ENCODE measurements at regions not wholly inside any gene's neighbourhood (a gene's known extent, or its start where the extent isn't known, plus 50 kb on each side); places are given as distances from the start of the nearest gene placed in this dataset.

- Mint-ChIP-seq H3K4me3 (ENCODE audit: unreplicated experiment) (no peak overlapping the region), H3K4me1 (ENCODE audit: unreplicated experiment) (peaks cover 23% of the 10 kb centered on the region), H3K9me3 (ENCODE audit: unreplicated experiment) (peaks cover 15% of the 10 kb centered on the region), H3K27ac (ENCODE audit: unreplicated experiment) (no peak overlapping the region), H3K36me3 (ENCODE audit: unreplicated experiment) (peaks cover 7% of the 10 kb centered on the region), H3K27me3 (ENCODE audit: unreplicated experiment) (no peaks in the 10 kb centered on the region)
- no peak for DNase-seq (ENCODE audit: extremely low spot score, unreplicated experiment)
- no peak for TF ChIP-seq CTCF (IDR thresholded peaks at IDR 0.05)
Observed at GRCh38 chr11:109867784-109868183, 225.4 kb upstream of the ZC3H12C start.

GRCh38 chr11:109869536-109869935 is 223.7 kb upstream of the ZC3H12C start:
- TF ChIP-seq CTCF (IDR thresholded peaks at IDR 0.05): no peak

GRCh38 chr11:109870297-109870696 is 222.9 kb upstream of the ZC3H12C start:
- H3K9me3 Mint-ChIP-seq (ENCODE audit: unreplicated experiment): peaks cover 17% of the 10 kb centered on the region
- no peak overlapping the region for H3K27ac Mint-ChIP-seq (ENCODE audit: unreplicated experiment)
- peaks cover 9% of the 10 kb centered on the region for H3K36me3 Mint-ChIP-seq (ENCODE audit: unreplicated experiment)
- TF ChIP-seq CTCF (IDR thresholded peaks at IDR 0.05): no peak
- no peaks in the 10 kb centered on the region for H3K27me3 Mint-ChIP-seq (ENCODE audit: unreplicated experiment)
- H3K4me1 Mint-ChIP-seq (ENCODE audit: unreplicated experiment): no peaks in the 10 kb centered on the region
- no peak overlapping the region for H3K4me3 Mint-ChIP-seq (ENCODE audit: unreplicated experiment)
- DNase-seq (ENCODE audit: extremely low spot score, unreplicated experiment): no peak

More at GRCh38 chr11:109869536-109869935, 223.7 kb upstream of the ZC3H12C start:
- H3K9me3 Mint-ChIP-seq (ENCODE audit: unreplicated experiment): peaks cover 17% of the 10 kb centered on the region
- H3K4me3 Mint-ChIP-seq (ENCODE audit: unreplicated experiment): no peak overlapping the region
- peaks cover 5% of the 10 kb centered on the region for H3K4me1 Mint-ChIP-seq (ENCODE audit: unreplicated experiment)
- H3K27ac Mint-ChIP-seq (ENCODE audit: unreplicated experiment): no peak overlapping the region
- peaks cover 9% of the 10 kb centered on the region for H3K36me3 Mint-ChIP-seq (ENCODE audit: unreplicated experiment)
- no peaks in the 10 kb centered on the region for H3K27me3 Mint-ChIP-seq (ENCODE audit: unreplicated experiment)
- no peak for DNase-seq (ENCODE audit: extremely low spot score, unreplicated experiment)

- peaks cover 6% of the 10 kb centered on the region for H3K36me3 Mint-ChIP-seq (ENCODE audit: unreplicated experiment)
- no peaks in the 10 kb centered on the region for H3K4me1 Mint-ChIP-seq (ENCODE audit: unreplicated experiment)
- no peak for TF ChIP-seq CTCF (IDR thresholded peaks at IDR 0.05)
- H3K27ac Mint-ChIP-seq (ENCODE audit: unreplicated experiment): no peak overlapping the region
- peaks cover 10% of the 10 kb centered on the region for H3K9me3 Mint-ChIP-seq (ENCODE audit: unreplicated experiment)
- H3K4me3 Mint-ChIP-seq (ENCODE audit: unreplicated experiment): no peak overlapping the region
- H3K27me3 Mint-ChIP-seq (ENCODE audit: unreplicated experiment): peaks cover 7% of the 10 kb centered on the region
- no peak for DNase-seq (ENCODE audit: extremely low spot score, unreplicated experiment)
Observed at GRCh38 chr11:109877043-109877442, 216.1 kb upstream of the ZC3H12C start.

GRCh38 chr11:109884501-109884900 is 208.7 kb upstream of the ZC3H12C start:
- DNase-seq (ENCODE audit: extremely low spot score, unreplicated experiment): no peak
- Mint-ChIP-seq H3K27ac (ENCODE audit: unreplicated experiment) (no peak overlapping the region), H3K9me3 (ENCODE audit: unreplicated experiment) (no peaks in the 10 kb centered on the region), H3K4me1 (ENCODE audit: unreplicated experiment) (no peaks in the 10 kb centered on the region), H3K36me3 (ENCODE audit: unreplicated experiment) (no peaks in the 10 kb centered on the region), H3K27me3 (ENCODE audit: unreplicated experiment) (peaks cover 18% of the 10 kb centered on the region), H3K4me3 (ENCODE audit: unreplicated experiment) (no peak overlapping the region)
- TF ChIP-seq CTCF (IDR thresholded peaks at IDR 0.05): no peak

All from osteocyte (in vitro differentiated cells).